ENCODE measurements at regions not wholly inside any gene's neighbourhood (a gene's known extent, or its start where the extent isn't known, plus 50 kb on each side); places are given as distances from the start of the nearest gene placed in this dataset.

DNA sequence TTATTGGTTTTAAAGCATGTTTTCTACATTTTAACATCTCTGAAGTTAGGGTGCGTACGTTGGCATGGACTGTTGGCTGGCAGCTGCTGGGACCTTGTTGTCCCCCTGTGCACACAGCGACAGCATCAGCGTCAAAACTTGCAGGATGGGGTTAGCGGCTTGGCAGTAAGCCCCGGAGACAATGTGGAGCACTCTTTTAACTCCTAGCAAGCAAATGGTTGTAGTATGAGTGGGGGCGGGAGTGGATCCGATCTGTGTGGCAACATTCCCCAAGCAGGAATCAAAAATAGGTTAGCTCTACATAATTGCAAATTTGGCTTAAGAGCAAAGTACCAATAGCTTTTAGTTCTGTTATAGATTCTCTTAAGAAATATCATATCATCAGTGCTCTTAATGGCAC lies 70.1 kb downstream of the NRN1 start:
- no peak overlapping the region for H3K27ac ChIP-seq
- no peaks in the 10 kb centered on the region for H3K9me3 ChIP-seq (ENCODE audit: low read depth, low read length)
- H3K9ac ChIP-seq (ENCODE audit: insufficient read length): no peak overlapping the region
- no peaks in the 10 kb centered on the region for H3K36me3 ChIP-seq (ENCODE audit: insufficient read depth, low read length)
- no peak for TF ChIP-seq FOXP2 (optimal IDR thresholded peaks at IDR 0.05; ENCODE audit: control extremely low read depth, extremely low read length, insufficient read depth)
- no peak for TF ChIP-seq POLR2AphosphoS5 (IDR thresholded peaks at IDR 0.05; ENCODE audit: borderline replicate concordance, low read depth, low read length)
- no peak for TF ChIP-seq EZH2 (IDR thresholded peaks at IDR 0.05)
- no peak overlapping the region for H3K4me3 ChIP-seq
- DNase-seq (ENCODE audit: low read depth, low spot score): no peak

GRCh38 chr6:5936140-5936539 lies 70.6 kb downstream of the NRN1 start:
- Histone ChIP-seq H3K9me3 (ENCODE audit: low read depth, low read length) (no peaks in the 10 kb centered on the region), H3K27ac (no peak overlapping the region), H3K9ac (ENCODE audit: insufficient read length) (no peak overlapping the region), H3K36me3 (ENCODE audit: insufficient read depth, low read length) (no peaks in the 10 kb centered on the region), H3K4me3 (no peak overlapping the region)
- DNase-seq (ENCODE audit: low read depth, low spot score): no peak
- TF ChIP-seq FOXP2 (optimal IDR thresholded peaks at IDR 0.05; ENCODE audit: control extremely low read depth, extremely low read length, insufficient read depth) (no peak), POLR2AphosphoS5 (IDR thresholded peaks at IDR 0.05; ENCODE audit: borderline replicate concordance, low read depth, low read length) (no peak), EZH2 (IDR thresholded peaks at IDR 0.05) (no peak)

- no peaks in the 10 kb centered on the region for H3K36me3 ChIP-seq (ENCODE audit: insufficient read depth, low read length)
- TF ChIP-seq FOXP2 (optimal IDR thresholded peaks at IDR 0.05; ENCODE audit: control extremely low read depth, extremely low read length, insufficient read depth) (no peak), POLR2AphosphoS5 (IDR thresholded peaks at IDR 0.05; ENCODE audit: borderline replicate concordance, low read depth, low read length) (no peak), EZH2 (IDR thresholded peaks at IDR 0.05) (no peak)
- no peak overlapping the region for H3K9ac ChIP-seq (ENCODE audit: insufficient read length)
- no peak overlapping the region for H3K27ac ChIP-seq
- H3K9me3 ChIP-seq (ENCODE audit: low read depth, low read length): no peaks in the 10 kb centered on the region
- H3K4me3 ChIP-seq: no peak overlapping the region
- no peak for DNase-seq (ENCODE audit: low read depth, low spot score)
Measured at GRCh38 chr6:5930968-5931367, 75.8 kb downstream of the NRN1 start.

DNA sequence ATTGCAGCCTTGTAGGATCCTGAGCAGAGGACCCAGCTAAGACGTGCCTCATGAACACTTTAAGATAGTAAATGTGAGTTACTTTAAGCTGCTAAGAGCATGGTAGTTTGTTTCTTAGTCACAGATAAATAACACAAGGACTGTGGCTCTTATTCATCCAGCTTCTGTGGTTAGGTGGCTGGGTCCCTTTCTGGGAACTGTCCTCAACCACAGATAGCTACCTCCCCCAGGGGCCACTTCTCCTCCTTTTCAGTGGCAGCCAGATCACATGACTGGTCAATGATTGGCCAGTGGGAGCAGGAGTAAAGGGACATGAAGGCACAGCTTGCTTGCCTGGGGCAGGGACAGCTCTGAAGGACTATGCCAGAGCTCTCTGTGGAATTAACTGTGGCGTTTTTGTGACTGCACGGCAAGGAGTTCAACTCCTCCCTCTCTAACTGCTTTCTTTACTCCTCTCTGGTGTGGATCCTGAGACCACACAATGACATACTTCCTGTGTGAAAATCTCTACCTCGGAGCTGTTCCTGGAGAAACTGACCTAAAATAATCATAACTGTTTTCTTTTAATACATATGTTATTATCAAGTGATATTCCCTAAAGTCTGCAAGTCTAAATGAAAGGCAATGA lies 76.5 kb downstream of the NRN1 start:
- Histone ChIP-seq H3K4me3 (no peak overlapping the region), H3K9me3 (ENCODE audit: low read depth, low read length) (no peaks in the 10 kb centered on the region), H3K27ac (no peak overlapping the region), H3K36me3 (ENCODE audit: insufficient read depth, low read length) (no peaks in the 10 kb centered on the region), H3K9ac (ENCODE audit: insufficient read length) (no peak overlapping the region)
- TF ChIP-seq FOXP2 (optimal IDR thresholded peaks at IDR 0.05; ENCODE audit: control extremely low read depth, extremely low read length, insufficient read depth) (no peak), POLR2AphosphoS5 (IDR thresholded peaks at IDR 0.05; ENCODE audit: borderline replicate concordance, low read depth, low read length) (no peak), EZH2 (IDR thresholded peaks at IDR 0.05) (no peak)
- no peak for DNase-seq (ENCODE audit: low read depth, low spot score)

DNA sequence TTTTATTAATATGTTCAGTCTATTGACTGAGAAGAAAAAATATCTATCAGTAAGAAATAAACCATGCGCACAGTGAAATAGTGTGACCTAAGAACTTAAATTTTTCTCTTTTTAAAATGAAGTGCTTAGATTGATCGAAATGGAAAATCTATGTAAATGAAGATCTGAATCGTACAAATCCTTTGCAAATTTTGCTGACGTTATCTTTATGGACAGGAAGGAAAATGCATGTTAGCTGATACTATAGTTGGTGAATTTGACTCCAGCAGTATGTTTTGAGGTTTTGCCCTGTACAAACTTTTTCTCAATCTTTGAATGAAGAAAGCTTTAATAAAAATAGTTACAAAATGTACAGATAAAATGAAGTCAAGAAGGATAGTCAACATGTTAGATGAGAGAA lies 82.9 kb downstream of the NRN1 start:
- TF ChIP-seq FOXP2 (optimal IDR thresholded peaks at IDR 0.05; ENCODE audit: control extremely low read depth, extremely low read length, insufficient read depth) (no peak), POLR2AphosphoS5 (IDR thresholded peaks at IDR 0.05; ENCODE audit: borderline replicate concordance, low read depth, low read length) (no peak), EZH2 (IDR thresholded peaks at IDR 0.05) (no peak)
- Histone ChIP-seq H3K9ac (ENCODE audit: insufficient read length) (no peak overlapping the region), H3K36me3 (ENCODE audit: insufficient read depth, low read length) (no peaks in the 10 kb centered on the region), H3K9me3 (ENCODE audit: low read depth, low read length) (no peaks in the 10 kb centered on the region), H3K4me3 (no peak overlapping the region), H3K27ac (no peak overlapping the region)
- no peak for DNase-seq (ENCODE audit: low read depth, low spot score)

DNA sequence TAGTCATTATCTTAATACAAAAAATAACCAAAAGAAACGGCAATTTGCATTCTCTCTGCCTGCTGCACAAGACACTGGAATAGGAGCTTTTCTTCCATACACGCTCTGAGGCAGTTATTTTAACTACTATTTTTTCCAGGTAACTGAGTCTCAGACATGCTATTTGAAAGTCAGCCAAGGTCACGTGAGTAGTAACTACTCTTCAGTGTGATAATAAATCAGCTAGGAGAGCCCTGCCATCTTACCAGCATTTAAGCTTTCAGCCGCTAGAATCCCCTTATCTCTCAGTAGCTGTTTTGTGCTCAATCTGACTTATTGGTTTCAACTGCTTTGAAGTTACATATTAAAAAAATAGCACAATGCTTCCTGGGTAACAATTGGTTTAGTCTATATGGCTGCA lies 84.5 kb downstream of the NRN1 start:
- no peak overlapping the region for H3K4me3 ChIP-seq
- no peak overlapping the region for H3K27ac ChIP-seq
- no peaks in the 10 kb centered on the region for H3K9me3 ChIP-seq (ENCODE audit: low read depth, low read length)
- TF ChIP-seq POLR2AphosphoS5 (IDR thresholded peaks at IDR 0.05; ENCODE audit: borderline replicate concordance, low read depth, low read length) (no peak), FOXP2 (optimal IDR thresholded peaks at IDR 0.05; ENCODE audit: control extremely low read depth, extremely low read length, insufficient read depth) (no peak), EZH2 (IDR thresholded peaks at IDR 0.05) (no peak)
- H3K9ac ChIP-seq (ENCODE audit: insufficient read length): no peak overlapping the region
- DNase-seq (ENCODE audit: low read depth, low spot score): no peak
- H3K36me3 ChIP-seq (ENCODE audit: insufficient read depth, low read length): no peaks in the 10 kb centered on the region

DNA sequence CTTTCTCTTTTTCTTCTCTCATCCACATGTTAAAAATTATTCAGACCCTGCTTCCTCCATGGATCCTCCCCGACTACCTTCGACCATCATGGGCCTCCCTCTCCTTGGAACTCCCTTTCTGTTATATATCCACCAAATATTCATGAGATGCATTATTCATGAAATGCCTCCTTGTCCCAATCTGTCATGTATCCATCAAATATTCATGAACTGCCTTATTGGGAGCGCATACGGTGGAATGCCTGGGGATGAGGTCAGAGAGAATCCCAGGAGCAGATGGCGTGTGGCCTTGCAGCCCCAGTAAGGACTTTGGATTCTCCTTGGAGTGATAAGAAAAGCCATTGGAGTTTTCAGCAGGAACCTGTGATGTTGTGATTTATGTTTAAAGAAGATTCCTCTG lies 97.0 kb downstream of the NRN1 start:
- Histone ChIP-seq H3K27ac (no peak overlapping the region), H3K36me3 (ENCODE audit: insufficient read depth, low read length) (no peaks in the 10 kb centered on the region), H3K9me3 (ENCODE audit: low read depth, low read length) (no peaks in the 10 kb centered on the region), H3K9ac (ENCODE audit: insufficient read length) (no peak overlapping the region), H3K4me3 (no peak overlapping the region)
- TF ChIP-seq FOXP2 (optimal IDR thresholded peaks at IDR 0.05; ENCODE audit: control extremely low read depth, extremely low read length, insufficient read depth): no peak
- no peak for TF ChIP-seq POLR2AphosphoS5 (IDR thresholded peaks at IDR 0.05; ENCODE audit: borderline replicate concordance, low read depth, low read length)
- no peak for TF ChIP-seq EZH2 (IDR thresholded peaks at IDR 0.05)
- DNase-seq (ENCODE audit: low read depth, low spot score): no peak

DNA sequence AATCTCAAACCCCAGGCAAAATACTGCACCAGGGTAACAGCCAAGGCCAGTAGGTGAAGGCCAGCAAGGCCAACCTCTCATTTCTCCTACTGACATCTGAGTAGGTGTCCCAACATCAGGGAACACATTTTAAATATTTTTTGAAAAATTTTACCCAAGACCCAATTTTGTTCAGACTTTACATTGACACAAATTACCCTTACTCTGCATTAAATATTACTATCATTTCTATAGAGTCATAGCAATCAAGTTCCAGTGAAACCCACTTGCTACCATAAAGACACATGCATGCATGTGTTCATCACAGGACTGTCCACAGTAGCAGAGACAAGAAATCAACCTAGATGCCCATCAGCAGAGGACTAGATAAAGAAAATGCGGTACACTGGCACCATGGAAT lies 99.9 kb downstream of the NRN1 start:
- H3K9ac ChIP-seq (ENCODE audit: insufficient read length): no peak overlapping the region
- TF ChIP-seq FOXP2 (optimal IDR thresholded peaks at IDR 0.05; ENCODE audit: control extremely low read depth, extremely low read length, insufficient read depth): no peak
- TF ChIP-seq POLR2AphosphoS5 (IDR thresholded peaks at IDR 0.05; ENCODE audit: borderline replicate concordance, low read depth, low read length): no peak
- no peak for TF ChIP-seq EZH2 (IDR thresholded peaks at IDR 0.05)
- no peaks in the 10 kb centered on the region for H3K36me3 ChIP-seq (ENCODE audit: insufficient read depth, low read length)
- no peaks in the 10 kb centered on the region for H3K9me3 ChIP-seq (ENCODE audit: low read depth, low read length)
- no peak overlapping the region for H3K4me3 ChIP-seq
- no peak overlapping the region for H3K27ac ChIP-seq
- no peak for DNase-seq (ENCODE audit: low read depth, low spot score)

GRCh38 chr6:5906340-5906670 lies 100.4 kb downstream of the NRN1 start:
- no peak for TF ChIP-seq FOXP2 (optimal IDR thresholded peaks at IDR 0.05; ENCODE audit: control extremely low read depth, extremely low read length, insufficient read depth)
- no peak for TF ChIP-seq POLR2AphosphoS5 (IDR thresholded peaks at IDR 0.05; ENCODE audit: borderline replicate concordance, low read depth, low read length)
- TF ChIP-seq EZH2 (IDR thresholded peaks at IDR 0.05): no peak
- H3K9me3 ChIP-seq (ENCODE audit: low read depth, low read length): no peaks in the 10 kb centered on the region
- no peak overlapping the region for H3K4me3 ChIP-seq
- H3K9ac ChIP-seq (ENCODE audit: insufficient read length): no peak overlapping the region
- H3K27ac ChIP-seq: no peak overlapping the region
- DNase-seq (ENCODE audit: low read depth, low spot score): no peak
- H3K36me3 ChIP-seq (ENCODE audit: insufficient read depth, low read length): no peaks in the 10 kb centered on the region
